Natural killer cell (primary cell): ENCODE measurements at regions not wholly inside any gene's neighbourhood (a gene's known extent, or its start where the extent isn't known, plus 50 kb on each side); places are given as distances from the start of the nearest gene placed in this dataset.

ENCODE experiments used
- ATAC-seq, 3 donors: fragments of 150-1000 bp in 2 of 3; fragments of 200-7000 bp in 1 of 3; cut with Tn5 transposase; 1 replicate in 1 of 3; 2 replicates in 2 of 3; pipeline ENCODE4 v1.10.0; 2021; ENCODE audit warnings: mild to moderate bottlenecking in 2 of 3, moderate library complexity in 2 of 3
- DNase-seq, 2 donors: peaks; one replicate each; pipeline versions ENCODE4 v3.0.0 to v3.0.0-alpha.2; 2013 to 2021; ENCODE audit warnings: mixed read lengths in 1 of 2
- H3K27ac ChIP-seq: one replicate; pipeline ENCODE4 v1.5.1; 2013; ENCODE audit warnings: mild to moderate bottlenecking, low read length
- H3K27me3 ChIP-seq: one replicate; pipeline ENCODE4 v1.6.1; 2013; ENCODE audit warnings: low read length; ENCODE audit not compliant: control insufficient read depth, insufficient read depth
- H3K36me3 ChIP-seq: one replicate; pipeline ENCODE4 v1.6.1; 2013; ENCODE audit warnings: low read length; ENCODE audit not compliant: control insufficient read depth, insufficient read depth
- H3K4me1 ChIP-seq: one replicate; pipeline ENCODE4 v1.6.1; 2013; ENCODE audit warnings: low read length; ENCODE audit not compliant: control insufficient read depth, insufficient read depth
- H3K4me3 ChIP-seq: one replicate; pipeline ENCODE4 v1.5.1; 2013; ENCODE audit warnings: low read length
- H3K9me3 ChIP-seq: one replicate; pipeline ENCODE4 v1.6.1; 2013; ENCODE audit warnings: low read length; ENCODE audit not compliant: control insufficient read depth, insufficient read depth
- H3K27ac Mint-ChIP-seq, 2 donors: one replicate each; pipeline ENCODE4 v1.8.0; 2022; ENCODE audit warnings: mild to moderate bottlenecking in 2 of 2, mixed read lengths in 2 of 2, moderate library complexity in 1 of 2
- H3K27me3 Mint-ChIP-seq, 2 donors: one replicate each; pipeline ENCODE4 v1.8.0; 2022; ENCODE audit warnings: low read depth in 2 of 2, mixed read lengths in 2 of 2
- H3K36me3 Mint-ChIP-seq: one replicate; pipeline ENCODE4 v1.8.0; 2022; ENCODE audit warnings: mixed read lengths
- H3K4me1 Mint-ChIP-seq, 2 donors: one replicate each; pipeline ENCODE4 v1.8.0; 2022; ENCODE audit warnings: mixed read lengths in 2 of 2
- H3K4me3 Mint-ChIP-seq: one replicate; pipeline ENCODE4 v1.8.0; 2022; ENCODE audit warnings: mild to moderate bottlenecking, moderate library complexity, mixed read lengths
- H3K9me3 Mint-ChIP-seq, 2 donors: one replicate each; pipeline ENCODE4 v1.8.0; 2022; ENCODE audit warnings: mixed read lengths in 2 of 2
- CTCF ChIP-seq: fragments of 200-600 bp; IDR thresholded peaks from one replicate; pipeline ENCODE4 v1.8.0; 2022; ENCODE audit warnings: antibody characterized with exemption
- WGBS: methylation state at CpG from one replicate; pipeline ENCODE4 v1.1.7; 2013; ENCODE audit warnings: missing lambda C conversion rate; ENCODE audit not compliant: insufficient coverage; 5-methylcytosine and 5-hydroxymethylcytosine counted together
- intact Hi-C: fragments of 100-400 bp; cut with micrococcal nuclease; formaldehyde crosslinking; loops from one replicate; pipeline ENCODE4 v1.14.2; 2022

- no peak for DNase-seq
- TF ChIP-seq CTCF = no peak
- Mint-ChIP-seq H3K4me3 (no peak overlapping the region), H3K36me3 (no peaks in the 10 kb centered on the region), H3K27me3 (no peaks in the 10 kb centered on the region), H3K9me3 (peaks cover 5 to 11% of the 10 kb centered on the region in 2 donors), H3K27ac (no peak overlapping the region), H3K4me1 (no peaks in the 10 kb centered on the region)
- Histone ChIP-seq H3K27ac (no peak overlapping the region), H3K27me3 (no peaks in the 10 kb centered on the region), H3K4me3 (no peak overlapping the region), H3K9me3 (peaks cover 3% of the 10 kb centered on the region), H3K4me1 (no peaks in the 10 kb centered on the region), H3K36me3 (no peaks in the 10 kb centered on the region)
- 76% methylated on average over 6 of the region's 6 CpGs for WGBS
- intact Hi-C loops = no loop called here
- ATAC-seq = no peak
These were observed 779.5 kb downstream of the SOCS6 start for GRCh38 chr18:71068338-71068737.

- intact Hi-C loops = no loop called here
- no peak overlapping the region for H3K4me3 ChIP-seq
- no peak for TF ChIP-seq CTCF
- no peaks in the 10 kb centered on the region for H3K9me3 ChIP-seq
- DNase-seq (no peak), ATAC-seq (no peak)
- H3K4me3 Mint-ChIP-seq = no peak overlapping the region
- H3K36me3 Mint-ChIP-seq = no peaks in the 10 kb centered on the region
- H3K4me1 Mint-ChIP-seq = no peaks in the 10 kb centered on the region
- H3K27ac ChIP-seq = no peak overlapping the region
- H3K27me3 Mint-ChIP-seq = no peaks in the 10 kb centered on the region
- 43% methylated on average over 1 of the region's 1 CpG for WGBS
- H3K27me3 ChIP-seq = no peaks in the 10 kb centered on the region
- H3K27ac Mint-ChIP-seq = no peak overlapping the region
- no peaks in the 10 kb centered on the region for H3K4me1 ChIP-seq
- no peaks in the 10 kb centered on the region for H3K36me3 ChIP-seq
- peaks cover 3 to 9% of the 10 kb centered on the region in 2 donors for H3K9me3 Mint-ChIP-seq
These were observed 761.0 kb downstream of the SOCS6 start for GRCh38 chr18:71049893-71050292.

- 36% methylated on average over 4 of the region's 4 CpGs for WGBS
- Mint-ChIP-seq H3K27ac (no peak overlapping the region), H3K4me1 (no peaks in the 10 kb centered on the region), H3K27me3 (no peaks in the 10 kb centered on the region), H3K36me3 (no peaks in the 10 kb centered on the region), H3K9me3 (peaks cover 8 to 9% of the 10 kb centered on the region in 2 donors), H3K4me3 (no peak overlapping the region)
- no peaks in the 10 kb centered on the region for H3K9me3 ChIP-seq
- H3K27me3 ChIP-seq = no peaks in the 10 kb centered on the region
- no peak for ATAC-seq
- H3K36me3 ChIP-seq = no peaks in the 10 kb centered on the region
- H3K27ac ChIP-seq = no peak overlapping the region
- no peak for TF ChIP-seq CTCF
- H3K4me1 ChIP-seq = no peaks in the 10 kb centered on the region
- no peak overlapping the region for H3K4me3 ChIP-seq
- intact Hi-C loops = no loop called here
- no peak for DNase-seq
These were observed 759.0 kb downstream of the SOCS6 start for GRCh38 chr18:71047882-71048281.

- no CpG with 5 or more reads among the region's 1 CpG for WGBS
- intact Hi-C loops = no loop called here
- DNase-seq = no peak
- Mint-ChIP-seq H3K9me3 (peaks cover 9 to 11% of the 10 kb centered on the region in 2 donors), H3K36me3 (no peaks in the 10 kb centered on the region), H3K4me3 (no peak overlapping the region), H3K27me3 (no peaks in the 10 kb centered on the region), H3K4me1 (no peaks in the 10 kb centered on the region), H3K27ac (no peak overlapping the region)
- Histone ChIP-seq H3K9me3 (no peaks in the 10 kb centered on the region), H3K27ac (no peak overlapping the region), H3K4me1 (no peaks in the 10 kb centered on the region), H3K27me3 (no peaks in the 10 kb centered on the region), H3K36me3 (no peaks in the 10 kb centered on the region), H3K4me3 (no peak overlapping the region)
- TF ChIP-seq CTCF = no peak
- no peak for ATAC-seq
These were observed 756.7 kb downstream of the SOCS6 start for GRCh38 chr18:71045331-71046065.
